ENCODE measurements at regions not wholly inside any gene's neighbourhood (a gene's known extent, or its start where the extent isn't known, plus 50 kb on each side); places are given as distances from the start of the nearest gene placed in this dataset.

GRCh38 chr20:58087562-58087858, 140.9 kb downstream of the ANKRD60 start:
- no peak for DNase-seq

GRCh38 chr20:58086763-58087561, 141.5 kb downstream of the ANKRD60 start:
- DNase-seq, result no peak

GRCh38 chr20:58084966-58085365, 143.5 kb downstream of the ANKRD60 start:
- no peak for DNase-seq

GRCh38 chr20:58084566-58084965, 143.9 kb downstream of the ANKRD60 start:
- no peak for DNase-seq

GRCh38 chr20:58081846-58082245, 146.6 kb downstream of the ANKRD60 start:
- no peak for DNase-seq

- DNase-seq, result no peak
Measured at GRCh38 chr20:58078741-58079522, 149.5 kb downstream of the ANKRD60 start.

- DNase-seq, result no peak
Measured at GRCh38 chr20:58077282-58077681, 151.2 kb downstream of the ANKRD60 start.

- DNase-seq, result no peak
Measured at GRCh38 chr20:58076405-58076804, 152.0 kb downstream of the ANKRD60 start.

- DNase-seq, result no peak
Measured at GRCh38 chr20:58075586-58076345, 152.7 kb downstream of the ANKRD60 start.

- DNase-seq, result no peak
Measured at GRCh38 chr20:58073945-58074856, 154.3 kb downstream of the ANKRD60 start.

GRCh38 chr20:58072695-58073671, 155.5 kb downstream of the ANKRD60 start:
- DNase-seq, result no peak

- DNase-seq, result no peak
Measured at GRCh38 chr20:58071991-58072390, 156.5 kb downstream of the ANKRD60 start.

- no peak for DNase-seq
Measured at GRCh38 chr20:58071298-58071697, 157.2 kb downstream of the ANKRD60 start.

GRCh38 chr20:58070664-58071196, 157.7 kb downstream of the ANKRD60 start:
- DNase-seq, result no peak

- DNase-seq, result no peak
Measured at GRCh38 chr20:58069796-58070663, 158.4 kb downstream of the ANKRD60 start.

- DNase-seq, result no peak
Measured at GRCh38 chr20:58069207-58069606, 159.2 kb downstream of the ANKRD60 start.

- DNase-seq, result no peak
Measured at GRCh38 chr20:58065508-58066361, 162.7 kb downstream of the ANKRD60 start.

- no peak for DNase-seq
Measured at GRCh38 chr20:58064411-58065010, 163.9 kb downstream of the ANKRD60 start.

- no peak for DNase-seq
Measured at GRCh38 chr20:58059260-58059544, 169.3 kb downstream of the ANKRD60 start.

Data from activated naive CD4-positive, alpha-beta T cell treated with Interleukin-2 at 50 U/mL for 16 hours (primary cell).